IMR-90 (cell line): ENCODE measurements at regions not wholly inside any gene's neighbourhood (a gene's known extent, or its start where the extent isn't known, plus 50 kb on each side); places are given as distances from the start of the nearest gene placed in this dataset.

Experiments used
- ATAC-seq: fragments of 200-7000 bp; cut with Tn5 transposase; 2 replicates; pipeline ENCODE4 v1.9.1; 2020; ENCODE audit warnings: low read depth, mild to moderate bottlenecking, moderate library complexity
- BruUV-seq: library from RNA; stranded (reverse); fragments of 400-500 nt; replicated peaks from 2 replicates; lab custom pipeline; 2021; lab: Mats Ljungman, UMichigan
- CTCF ChIA-PET: fragments of 300-600 bp; formaldehyde crosslinking; extraction: SDS; loops from one replicate; lab custom pipeline; 2021; ENCODE audit warnings: antibody characterized with exemption; lab: Yijun Ruan, JAX
- POLR2A ChIA-PET: fragments of 300-600 bp; sonication (Branson Sonifier 250); formaldehyde crosslinking; loops from one replicate; lab custom pipeline; 2022; ENCODE audit warnings: antibody characterized with exemption; ENCODE audit not compliant: unreplicated experiment; lab: Charles Lee
- DNase-seq: peaks from one replicate; pipeline ENCODE4 v3.0.0; 2013
- H2AFZ ChIP-seq: replicated peaks from 2 replicates; pipeline ENCODE3; 2013; ENCODE audit warnings: low read length, mild to moderate bottlenecking; ENCODE audit not compliant: poor library complexity
- H2AK5ac ChIP-seq: 2 replicates; pipeline ENCODE4 v1.6.1; 2013; ENCODE audit warnings: low read depth, low read length, inconsistent platforms
- H2AK9ac ChIP-seq: replicated peaks from 2 replicates; pipeline ENCODE3; 2013; ENCODE audit warnings: mild to moderate bottlenecking, low read depth, low read length, moderate library complexity; ENCODE audit not compliant: poor library complexity
- H2BK120ac ChIP-seq: 2 replicates; pipeline ENCODE4 v1.6.1; 2013; ENCODE audit warnings: low read depth, low read length, inconsistent platforms
- H2BK15ac ChIP-seq: 3 replicates; pipeline ENCODE4 v1.6.1; 2013; ENCODE audit warnings: low read depth, low read length, inconsistent platforms
- H2BK20ac ChIP-seq: 2 replicates; pipeline ENCODE4 v1.6.1; 2013; ENCODE audit warnings: low read depth, mild to moderate bottlenecking, inconsistent platforms, low read length, moderate library complexity
- H2BK5ac ChIP-seq: 2 replicates; pipeline ENCODE4 v1.6.1; 2013; ENCODE audit warnings: mild to moderate bottlenecking, low read depth, low read length, inconsistent platforms; ENCODE audit not compliant: poor library complexity, severe bottlenecking
- H3K14ac ChIP-seq: replicated peaks from 2 replicates; pipeline ENCODE4 v1.6.1; 2013; ENCODE audit warnings: low read depth, low read length, inconsistent platforms
- H3K18ac ChIP-seq: 2 replicates; pipeline ENCODE4 v1.6.1; 2013; ENCODE audit warnings: low read depth, low read length, control low read depth
- H3K23ac ChIP-seq: 2 replicates; pipeline ENCODE4 v1.6.1; 2013; ENCODE audit warnings: low read depth, low read length, inconsistent platforms
- H3K27ac ChIP-seq: 2 replicates; pipeline ENCODE4 v1.5.1; 2013; ENCODE audit warnings: mild to moderate bottlenecking, control low read depth, low read length; ENCODE audit not compliant: insufficient read depth
- H3K27me3 ChIP-seq: 2 replicates; pipeline ENCODE4 v1.6.1; 2013; ENCODE audit warnings: low read length; ENCODE audit not compliant: control insufficient read depth, insufficient read depth
- H3K36me3 ChIP-seq: 2 replicates; pipeline ENCODE4 v1.6.1; 2013; ENCODE audit warnings: low read length, mixed read lengths; ENCODE audit not compliant: control insufficient read depth, insufficient read depth
- H3K4ac ChIP-seq: 2 replicates; pipeline ENCODE4 v1.6.1; 2013; ENCODE audit warnings: low read depth, low read length, inconsistent platforms
- H3K4me1 ChIP-seq: 2 replicates; pipeline ENCODE4 v1.6.1; 2013; ENCODE audit warnings: low read length, mixed read lengths; ENCODE audit not compliant: control insufficient read depth, insufficient read depth
- H3K4me2 ChIP-seq: 2 replicates; pipeline ENCODE4 v1.6.1; 2013; ENCODE audit warnings: low read depth, mild to moderate bottlenecking, control low read depth, low read length, moderate library complexity
- H3K4me3 ChIP-seq: 2 replicates; pipeline ENCODE4 v1.5.1; 2013; ENCODE audit warnings: low read depth, mild to moderate bottlenecking, control low read depth, low read length, moderate library complexity; ENCODE audit not compliant: insufficient read depth
- H3K56ac ChIP-seq: 2 replicates; pipeline ENCODE4 v1.6.1; 2013; ENCODE audit warnings: low read length, inconsistent platforms; ENCODE audit not compliant: insufficient read depth; ENCODE audit errors: extremely low read depth
- H3K79me1 ChIP-seq, 2 experiments: 2 replicates each; pipeline ENCODE4 v1.6.1; 2013; ENCODE audit warnings: low read length in 2 of 2, inconsistent platforms in 1 of 2, low read depth in 1 of 2
- H3K9ac ChIP-seq: 2 replicates; pipeline ENCODE4 v1.6.1; 2013; ENCODE audit warnings: low read depth, low read length, control low read depth
- H3K9me1 ChIP-seq: 2 replicates; pipeline ENCODE4 v1.6.1; 2013; ENCODE audit warnings: low read length, inconsistent platforms; ENCODE audit not compliant: insufficient read depth
- H3K9me3 ChIP-seq: 2 replicates; pipeline ENCODE4 v1.6.1; 2013; ENCODE audit warnings: low read length; ENCODE audit not compliant: control insufficient read depth, insufficient read depth
- H4K20me1 ChIP-seq: 2 replicates; pipeline ENCODE4 v1.6.1; 2013; ENCODE audit warnings: low read length, inconsistent platforms; ENCODE audit not compliant: insufficient read depth
- H4K5ac ChIP-seq: 2 replicates; pipeline ENCODE4 v1.6.1; 2013; ENCODE audit warnings: mild to moderate bottlenecking, low read depth, low read length, control low read depth
- H4K8ac ChIP-seq, 2 experiments: 2 replicates each; pipeline ENCODE4 v1.6.1; 2013; ENCODE audit warnings: low read depth in 2 of 2, low read length in 2 of 2, control low read depth in 1 of 2, inconsistent platforms in 1 of 2
- H4K91ac ChIP-seq: 2 replicates; pipeline ENCODE4 v1.6.1; 2013; ENCODE audit warnings: low read depth, low read length, inconsistent platforms; ENCODE audit not compliant: insufficient read depth
- BHLHE40 ChIP-seq: fragments of 150-350 bp; IDR thresholded peaks from 2 replicates; pipeline ENCODE4 v1.6.1; 2016; ENCODE audit warnings: mild to moderate bottlenecking, low read depth, low read length
- CHD1 ChIP-seq: IDR thresholded peaks from 2 replicates; pipeline ENCODE4 v1.6.1; 2012; ENCODE audit warnings: low read depth, low read length, improper control_type of control experiment
- ELK1 ChIP-seq: fragments of 150-350 bp; IDR thresholded peaks from 2 replicates; pipeline ENCODE4 v1.6.1; 2016; ENCODE audit warnings: low read depth, mild to moderate bottlenecking, low read length, moderate library complexity, borderline replicate concordance
- MAFK ChIP-seq: IDR thresholded peaks from 2 replicates; pipeline ENCODE4 v1.6.1; 2012; ENCODE audit warnings: low read depth, low read length, improper control_type of control experiment
- MAZ ChIP-seq: IDR thresholded peaks from 2 replicates; pipeline ENCODE4 v1.6.1; 2012; ENCODE audit warnings: low read depth, mild to moderate bottlenecking, low read length, improper control_type of control experiment, moderate library complexity, borderline replicate concordance
- MXI1 ChIP-seq: IDR thresholded peaks from 2 replicates; pipeline ENCODE4 v1.6.1; 2012; ENCODE audit warnings: low read depth, mild to moderate bottlenecking, low read length, moderate library complexity, borderline replicate concordance
- NFE2L2 ChIP-seq: fragments of 150-350 bp; IDR thresholded peaks from 2 replicates; pipeline ENCODE4 v1.6.1; 2016; ENCODE audit warnings: low read depth, mild to moderate bottlenecking, low read length
- POLR2A ChIP-seq: IDR thresholded peaks from 2 replicates; pipeline ENCODE4 v1.6.1; 2012; ENCODE audit warnings: mild to moderate bottlenecking, low read depth, low read length
- RAD21 ChIP-seq: IDR thresholded peaks from 2 replicates; pipeline ENCODE4 v1.6.1; 2012; ENCODE audit warnings: low read length, improper control_type of control experiment
- RCOR1 ChIP-seq: IDR thresholded peaks from 2 replicates; pipeline ENCODE4 v1.6.1; 2012; ENCODE audit warnings: mild to moderate bottlenecking, low read length, improper control_type of control experiment; ENCODE audit not compliant: insufficient replicate concordance
- RFX5 ChIP-seq: IDR thresholded peaks from 2 replicates; pipeline ENCODE4 v1.8.0; 2012; ENCODE audit warnings: low read depth, mild to moderate bottlenecking, low read length, moderate library complexity
- SMC3 ChIP-seq: fragments of 150-350 bp; IDR thresholded peaks from 2 replicates; pipeline ENCODE4 v1.6.1; 2016; ENCODE audit warnings: low read depth, mild to moderate bottlenecking, antibody characterized with exemption, low read length, moderate library complexity
- WGBS, 2 experiments: methylation state at CpG; one replicate each; pipeline versions ENCODE4 v1.1.5 to v1.1.7; 2013; ENCODE audit warnings: missing lambda C conversion rate in 2 of 2; ENCODE audit not compliant: insufficient read length in 1 of 2; ENCODE audit errors: extremely low coverage in 2 of 2; 5-methylcytosine and 5-hydroxymethylcytosine counted together
- dilution Hi-C: fragments of 300-500 bp; cut with HindIII; formaldehyde crosslinking; loops from one replicate; pipeline ENCODE4 v1.14.3; 2018; ENCODE audit warnings: low sequenced_read_pairs; ENCODE audit not compliant: unreplicated experiment
- in situ Hi-C: fragments of 300-500 bp; cut with MboI; formaldehyde crosslinking; loops from 3 replicates; pipeline ENCODE4 v1.14.3; 2019; ENCODE audit warnings: low sequenced_read_pairs, inconsistent platforms, mixed read lengths
- intact Hi-C: fragments of 100-400 bp; cut with micrococcal nuclease; formaldehyde crosslinking; loops from 2 replicates; pipeline ENCODE4 v1.10.0; 2022
- TF ChIP-seq, protein P1 (sequence below): conservative IDR thresholded peaks from 2 replicates; pipeline ENCODE4 v1.5.1; 2012; ENCODE audit warnings: mild to moderate bottlenecking, low read depth, low read length, improper control_type of control experiment
- TF ChIP-seq, protein P2 (sequence below): fragments of 150-350 bp; IDR thresholded peaks from 2 replicates; pipeline ENCODE4 v1.6.1; 2017; ENCODE audit warnings: mild to moderate bottlenecking, antibody characterized with exemption, low read length, low read depth

DNA sequence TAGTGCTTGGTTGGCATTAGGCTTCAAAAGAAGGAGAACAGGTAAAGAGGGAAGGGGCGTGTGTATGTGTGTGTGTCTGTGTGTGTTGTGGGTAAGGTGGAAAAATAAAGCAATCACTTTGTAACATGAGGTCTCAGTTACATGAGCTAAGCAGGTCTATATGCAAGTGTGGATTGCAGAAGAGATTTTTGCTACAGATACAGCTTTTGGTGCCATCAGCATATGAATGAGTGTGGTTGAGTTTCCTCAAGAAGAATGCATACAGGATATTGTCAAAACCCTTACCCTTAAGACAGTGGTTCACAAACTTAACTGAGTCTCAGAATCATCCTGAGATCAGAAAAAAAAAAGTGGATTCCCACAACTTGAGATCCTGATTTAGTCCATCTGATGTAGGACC is 220.5 kb upstream of the HTR2C start:
- WGBS, 2 experiments = no CpG with 5 or more reads among the region's 1 CpG
- Histone ChIP-seq H3K79me1 (no peaks in the 10 kb centered on the region), H3K9me3 (no peaks in the 10 kb centered on the region), H2BK15ac (no peak overlapping the region), H2BK20ac (no peak overlapping the region), H3K4ac (no peak overlapping the region), H3K27me3 (no peaks in the 10 kb centered on the region), H4K20me1 (no peaks in the 10 kb centered on the region), H4K8ac (no peak overlapping the region), H3K23ac (no peak overlapping the region), H2AFZ (no peak overlapping the region), H3K9ac (no peak overlapping the region), H3K27ac (no peak overlapping the region), H3K4me2 (no peak overlapping the region), H4K91ac (no peak overlapping the region), H4K5ac (no peak overlapping the region), H3K36me3 (no peaks in the 10 kb centered on the region), H3K18ac (no peak overlapping the region), H3K14ac (no peak overlapping the region), H2BK120ac (no peak overlapping the region), H3K56ac (no peak overlapping the region), H2BK5ac (no peak overlapping the region), H2AK5ac (no peak overlapping the region), H3K4me3 (no peak overlapping the region), H2AK9ac (no peak overlapping the region), H3K4me1 (no peaks in the 10 kb centered on the region), H3K9me1 (no peaks in the 10 kb centered on the region)
- intact Hi-C loops (no loop called here), dilution Hi-C loops (no loop called here), in situ Hi-C loops (no loop called here)
- TF ChIP-seq SMC3 (no peak), NFE2L2 (no peak), RFX5 (no peak), RCOR1 (no peak), MAZ (no peak), ELK1 (no peak), MAFK (no peak), CHD1 (no peak), RAD21 (no peak), BHLHE40 (no peak), MXI1 (no peak), POLR2A (no peak)
- TF ChIP-seq, protein P1, sequence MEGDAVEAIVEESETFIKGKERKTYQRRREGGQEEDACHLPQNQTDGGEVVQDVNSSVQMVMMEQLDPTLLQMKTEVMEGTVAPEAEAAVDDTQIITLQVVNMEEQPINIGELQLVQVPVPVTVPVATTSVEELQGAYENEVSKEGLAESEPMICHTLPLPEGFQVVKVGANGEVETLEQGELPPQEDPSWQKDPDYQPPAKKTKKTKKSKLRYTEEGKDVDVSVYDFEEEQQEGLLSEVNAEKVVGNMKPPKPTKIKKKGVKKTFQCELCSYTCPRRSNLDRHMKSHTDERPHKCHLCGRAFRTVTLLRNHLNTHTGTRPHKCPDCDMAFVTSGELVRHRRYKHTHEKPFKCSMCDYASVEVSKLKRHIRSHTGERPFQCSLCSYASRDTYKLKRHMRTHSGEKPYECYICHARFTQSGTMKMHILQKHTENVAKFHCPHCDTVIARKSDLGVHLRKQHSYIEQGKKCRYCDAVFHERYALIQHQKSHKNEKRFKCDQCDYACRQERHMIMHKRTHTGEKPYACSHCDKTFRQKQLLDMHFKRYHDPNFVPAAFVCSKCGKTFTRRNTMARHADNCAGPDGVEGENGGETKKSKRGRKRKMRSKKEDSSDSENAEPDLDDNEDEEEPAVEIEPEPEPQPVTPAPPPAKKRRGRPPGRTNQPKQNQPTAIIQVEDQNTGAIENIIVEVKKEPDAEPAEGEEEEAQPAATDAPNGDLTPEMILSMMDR = no peak
- TF ChIP-seq, protein P2, sequence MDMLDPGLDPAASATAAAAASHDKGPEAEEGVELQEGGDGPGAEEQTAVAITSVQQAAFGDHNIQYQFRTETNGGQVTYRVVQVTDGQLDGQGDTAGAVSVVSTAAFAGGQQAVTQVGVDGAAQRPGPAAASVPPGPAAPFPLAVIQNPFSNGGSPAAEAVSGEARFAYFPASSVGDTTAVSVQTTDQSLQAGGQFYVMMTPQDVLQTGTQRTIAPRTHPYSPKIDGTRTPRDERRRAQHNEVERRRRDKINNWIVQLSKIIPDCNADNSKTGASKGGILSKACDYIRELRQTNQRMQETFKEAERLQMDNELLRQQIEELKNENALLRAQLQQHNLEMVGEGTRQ = no peak
- BruUV-seq = no TSS peak
- ATAC-seq = no peak
- DNase-seq = no peak
- ChIA-PET CTCF (no interaction called here), POLR2A (no interaction called here)
